PFSK-1 (cell line): ENCODE measurements at regions not wholly inside any gene's neighbourhood (a gene's known extent, or its start where the extent isn't known, plus 50 kb on each side); places are given as distances from the start of the nearest gene placed in this dataset.

Experiments used
- FOXP2 ChIP-seq: optimal IDR thresholded peaks from 2 replicates; pipeline ENCODE3; 2011; ENCODE audit warnings: borderline replicate concordance, control low read depth, inconsistent platforms; ENCODE audit not compliant: insufficient read depth; ENCODE audit errors: extremely low read length, extremely low read depth
- POLR2AphosphoS5 ChIP-seq: IDR thresholded peaks from 2 replicates; pipeline ENCODE4 v1.6.1; 2012; ENCODE audit warnings: low read depth, mild to moderate bottlenecking, control low read depth, low read length, moderate library complexity
- TF ChIP-seq, protein P1 (sequence below), 2 experiments: IDR thresholded peaks; 2 replicates each; pipeline versions ENCODE4 v1.6.1 to v1.8.0; 2011 to 2012; ENCODE audit warnings: low read depth in 2 of 2, low read length in 2 of 2, control low read depth in 1 of 2, inconsistent platforms in 1 of 2, mild to moderate bottlenecking in 1 of 2, moderate library complexity in 1 of 2; ENCODE audit not compliant: insufficient read depth in 1 of 2

DNA sequence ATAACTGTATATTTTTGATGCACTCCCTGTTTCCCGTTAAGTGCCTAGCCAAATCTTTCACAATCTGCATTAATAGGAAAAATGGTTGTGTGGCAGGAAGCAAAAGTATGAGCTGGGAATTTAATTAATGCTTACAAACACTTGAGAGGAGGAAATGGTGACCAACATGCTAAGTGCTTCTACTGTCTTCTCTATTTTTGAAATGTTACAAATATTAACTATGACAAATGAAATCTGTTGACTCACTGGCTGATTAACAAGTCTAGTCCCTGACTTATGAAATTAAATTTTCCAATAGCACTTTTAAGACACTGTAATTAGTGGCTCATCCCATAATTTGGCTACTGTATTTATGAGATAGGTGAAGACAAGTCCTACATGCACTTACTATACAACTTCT, 446.9 kb upstream of the DPPA4 start:
- TF ChIP-seq, protein P1, sequence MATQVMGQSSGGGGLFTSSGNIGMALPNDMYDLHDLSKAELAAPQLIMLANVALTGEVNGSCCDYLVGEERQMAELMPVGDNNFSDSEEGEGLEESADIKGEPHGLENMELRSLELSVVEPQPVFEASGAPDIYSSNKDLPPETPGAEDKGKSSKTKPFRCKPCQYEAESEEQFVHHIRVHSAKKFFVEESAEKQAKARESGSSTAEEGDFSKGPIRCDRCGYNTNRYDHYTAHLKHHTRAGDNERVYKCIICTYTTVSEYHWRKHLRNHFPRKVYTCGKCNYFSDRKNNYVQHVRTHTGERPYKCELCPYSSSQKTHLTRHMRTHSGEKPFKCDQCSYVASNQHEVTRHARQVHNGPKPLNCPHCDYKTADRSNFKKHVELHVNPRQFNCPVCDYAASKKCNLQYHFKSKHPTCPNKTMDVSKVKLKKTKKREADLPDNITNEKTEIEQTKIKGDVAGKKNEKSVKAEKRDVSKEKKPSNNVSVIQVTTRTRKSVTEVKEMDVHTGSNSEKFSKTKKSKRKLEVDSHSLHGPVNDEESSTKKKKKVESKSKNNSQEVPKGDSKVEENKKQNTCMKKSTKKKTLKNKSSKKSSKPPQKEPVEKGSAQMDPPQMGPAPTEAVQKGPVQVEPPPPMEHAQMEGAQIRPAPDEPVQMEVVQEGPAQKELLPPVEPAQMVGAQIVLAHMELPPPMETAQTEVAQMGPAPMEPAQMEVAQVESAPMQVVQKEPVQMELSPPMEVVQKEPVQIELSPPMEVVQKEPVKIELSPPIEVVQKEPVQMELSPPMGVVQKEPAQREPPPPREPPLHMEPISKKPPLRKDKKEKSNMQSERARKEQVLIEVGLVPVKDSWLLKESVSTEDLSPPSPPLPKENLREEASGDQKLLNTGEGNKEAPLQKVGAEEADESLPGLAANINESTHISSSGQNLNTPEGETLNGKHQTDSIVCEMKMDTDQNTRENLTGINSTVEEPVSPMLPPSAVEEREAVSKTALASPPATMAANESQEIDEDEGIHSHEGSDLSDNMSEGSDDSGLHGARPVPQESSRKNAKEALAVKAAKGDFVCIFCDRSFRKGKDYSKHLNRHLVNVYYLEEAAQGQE (IDR thresholded peaks at IDR 0.05; ENCODE audit: insufficient read depth in 1 of 2, low read depth in 2 of 2, low read length in 2 of 2): no peak
- TF ChIP-seq FOXP2 (no peak), POLR2AphosphoS5 (no peak)
